Left cardiac atrium (tissue), 4 donors: ENCODE measurements at regions not wholly inside any gene's neighbourhood (a gene's known extent, or its start where the extent isn't known, plus 50 kb on each side); places are given as distances from the start of the nearest gene placed in this dataset.

Experiments
- ATAC-seq, 2 donors: fragments of 200-7000 bp; cut with Tn5 transposase; one replicate each; pipeline ENCODE4 v1.9.1; 2020; ENCODE audit warnings: mild to moderate bottlenecking in 2 of 2, moderate library complexity in 2 of 2
- DNase-seq: peaks from one replicate; pipeline ENCODE4 v3.0.0-alpha.2; 2020
- intact Hi-C, 2 donors: fragments of 100-400 bp; cut with DNase I; formaldehyde crosslinking; loops; one replicate each; pipeline versions ENCODE4 v1.14.1 to v1.15.1; 2022 to 2023
- donor health status: DM: no; HTN: yes; CAD: no.
- donor health status: DM: no; HTN: yes; CAD: no; lungs with severe emphysema.
- donor health status: DM: yes; HTN: yes; CAD: no.
- donor health status: Dilated cardiomyopathy.

DNA sequence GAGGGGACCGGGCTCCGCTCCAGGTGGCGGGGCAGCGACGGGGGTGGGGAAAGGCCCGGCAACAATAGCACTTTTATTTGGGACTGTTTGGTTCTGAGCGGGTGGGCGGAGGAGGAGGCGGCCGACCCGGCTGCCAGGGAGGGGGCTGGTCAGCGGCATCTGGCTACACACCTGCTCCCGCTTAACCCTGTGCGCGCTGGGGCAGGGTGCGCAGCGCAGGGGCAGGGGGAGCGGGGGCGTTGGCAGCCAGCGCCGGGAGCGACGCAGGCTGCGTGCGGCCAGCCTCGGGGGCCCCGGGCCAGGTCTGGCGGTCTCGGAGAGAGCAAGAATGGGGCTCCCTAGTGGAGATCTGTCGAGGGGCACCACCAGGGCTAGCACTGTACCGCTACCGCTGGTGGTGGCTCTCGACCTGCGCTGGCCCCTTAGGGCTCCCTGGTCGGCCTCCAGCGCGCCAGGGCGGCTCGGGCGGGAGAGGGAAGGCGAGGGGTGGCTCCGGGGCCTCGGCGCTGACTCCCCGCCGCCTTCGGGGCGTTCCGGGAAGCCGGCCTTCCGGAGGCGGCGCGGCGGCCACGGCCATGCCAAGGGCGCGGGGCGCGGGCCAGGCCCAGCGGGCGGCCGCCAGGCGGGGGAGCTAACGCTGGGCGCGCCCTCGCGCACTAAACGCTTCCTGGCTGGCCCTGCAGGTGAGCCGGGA lies 92.4 kb downstream of the NCR2 start:
- ATAC-seq (peak; percentile 83 to 84), DNase-seq (peak; percentile 73)
- intact Hi-C loops, result loop anchor here in 1 of 2 donors (5.0 to 10.0 kb wide), 2 partner anchors 60 to 257 kb away; no protein-coding TSS in a partner anchor

DNA sequence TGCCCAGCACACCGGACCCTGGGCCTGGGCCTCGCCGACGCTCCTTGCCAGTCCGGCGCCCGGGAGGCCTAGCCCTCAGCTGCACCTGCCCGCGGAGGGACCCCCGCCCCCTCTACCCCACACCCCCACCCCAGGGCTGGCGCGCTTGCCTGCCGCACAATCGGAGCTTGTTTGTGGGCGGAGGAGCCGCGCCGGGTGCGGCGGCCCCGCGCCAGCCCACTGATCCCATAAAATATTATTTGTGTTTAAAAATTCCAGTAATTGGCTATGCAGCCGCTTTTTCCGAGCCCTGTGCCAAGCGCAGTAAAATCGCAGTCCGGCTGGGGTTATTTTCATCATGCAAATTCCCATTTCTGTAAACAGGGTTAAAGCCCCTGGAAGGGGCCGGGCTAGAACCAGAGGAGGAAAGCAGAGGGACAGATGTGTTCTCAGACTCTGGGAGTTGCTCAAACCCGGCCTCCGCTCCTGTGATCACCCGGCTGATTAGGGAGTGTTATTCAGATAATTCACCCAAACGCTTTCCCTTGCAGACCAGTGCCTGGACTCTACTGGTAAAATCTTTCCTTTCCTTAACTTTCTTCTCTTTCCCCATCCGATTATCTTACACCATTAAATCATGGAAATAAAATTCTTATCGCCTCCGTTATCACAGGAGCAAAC lies 93.1 kb downstream of the NCR2 start:
- intact Hi-C loops, result loop anchor here in 1 of 2 donors (5.0 to 10.0 kb wide), 2 partner anchors 61 to 256 kb away; no protein-coding TSS in a partner anchor
- peak; percentile 9 to 27 for ATAC-seq
- DNase-seq, result peak; percentile 51

- intact Hi-C loops, result loop anchor here in 1 of 2 donors (5.0 to 10.0 kb wide), 2 partner anchors 62 to 256 kb away; no protein-coding TSS in a partner anchor
- DNase-seq, result peak; percentile 82
- ATAC-seq, result peak; percentile 20 to 70
Measured at GRCh38 chr6:41428996-41429421, 93.6 kb downstream of the NCR2 start.

DNA sequence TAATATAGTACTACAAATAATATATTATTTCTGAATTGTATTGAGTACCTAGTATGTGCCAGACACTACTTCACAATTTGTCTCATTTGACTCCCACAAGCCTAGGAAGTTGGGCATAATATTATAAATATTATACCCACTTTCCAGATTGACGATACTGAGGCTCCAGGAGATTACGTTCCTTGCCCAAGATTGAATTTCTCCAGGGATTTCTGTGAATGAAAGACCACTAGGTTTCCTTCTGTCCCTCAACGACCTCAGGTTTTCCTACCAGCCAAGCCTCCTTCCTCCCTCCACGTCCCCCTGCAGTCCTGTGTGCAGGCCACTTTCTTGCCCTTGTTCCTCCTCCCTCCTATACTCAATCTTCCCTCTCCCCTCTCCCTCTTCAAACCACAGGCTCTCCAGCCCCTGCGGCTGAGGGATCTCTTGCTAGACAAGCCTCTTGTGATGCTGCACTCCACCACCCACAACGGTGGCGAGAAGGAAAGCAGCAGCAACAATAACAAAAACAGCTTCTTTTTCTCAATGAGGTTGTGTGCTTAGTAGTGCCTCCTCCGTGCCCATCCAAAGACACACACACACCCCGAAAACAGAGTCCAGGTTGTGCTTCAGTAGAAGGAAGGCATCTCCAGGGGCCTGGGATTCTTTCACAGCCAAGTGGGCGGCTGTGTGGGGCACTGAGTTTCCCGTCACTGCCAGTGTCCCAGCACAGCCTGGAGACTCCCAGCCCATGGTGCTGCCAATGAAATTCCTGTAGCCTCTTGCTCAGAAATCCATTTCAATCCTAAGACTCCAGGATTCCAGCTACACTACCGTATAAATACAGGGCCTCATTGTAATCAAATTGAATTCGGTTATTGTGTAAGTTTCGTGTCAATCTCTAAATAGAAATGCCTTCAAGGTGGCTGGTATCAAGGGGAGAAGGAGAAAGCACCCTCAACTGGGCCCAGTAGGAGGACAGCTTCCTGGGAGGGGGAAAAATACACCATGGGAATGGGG lies 94.4 kb downstream of the NCR2 start:
- no peak for DNase-seq
- ATAC-seq, result no peak
- intact Hi-C loops, result loop anchor here in 1 of 2 donors (5.0 to 10.0 kb wide), 2 partner anchors 63 to 255 kb away; no protein-coding TSS in a partner anchor

DNA sequence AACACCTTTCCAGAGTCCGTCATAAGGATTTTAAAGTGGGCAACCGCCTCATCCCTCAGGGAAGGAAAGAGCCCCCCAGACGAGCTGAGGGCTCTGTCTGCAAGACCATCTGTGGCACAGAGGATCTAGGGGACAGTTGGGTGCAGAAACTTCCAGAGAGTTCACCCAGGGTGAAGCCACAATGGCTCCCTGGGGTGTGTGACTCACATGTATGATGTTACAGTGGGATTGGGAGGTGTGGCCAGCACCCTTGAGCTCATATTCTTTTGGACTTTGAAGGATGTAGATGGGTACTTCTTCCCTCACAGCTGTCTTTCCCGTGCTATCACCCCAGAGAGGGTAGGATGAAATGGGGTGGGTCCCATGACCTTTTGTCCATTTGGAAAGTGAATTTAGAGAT lies 95.5 kb downstream of the NCR2 start:
- DNase-seq (no peak), ATAC-seq (no peak)
- intact Hi-C loops, result no loop called here

DNA sequence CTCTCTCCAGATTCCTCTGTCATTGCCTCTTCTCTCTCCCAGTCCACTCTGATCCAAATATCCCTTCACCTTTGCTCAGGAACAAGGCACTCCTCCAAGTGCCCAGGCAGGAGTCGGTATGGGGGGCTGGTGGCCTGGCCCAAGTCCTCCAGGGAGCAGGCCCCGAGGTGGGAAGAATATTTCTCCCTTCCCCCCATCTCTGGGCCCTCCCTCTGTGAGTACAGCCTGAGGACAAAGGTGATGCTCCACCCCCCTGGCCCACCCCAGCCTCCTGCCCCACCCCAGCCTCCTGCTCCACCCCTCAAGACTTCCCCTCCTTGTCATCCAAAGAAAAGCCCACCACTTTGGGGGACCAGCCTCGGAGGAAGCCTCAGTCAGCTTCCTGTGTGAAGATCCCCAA lies 96.9 kb downstream of the NCR2 start:
- ATAC-seq (no peak), DNase-seq (no peak)
- intact Hi-C loops, result no loop called here

GRCh38 chr6:41434803-41435481 lies 99.5 kb downstream of the NCR2 start:
- DNase-seq (no peak), ATAC-seq (no peak)
- intact Hi-C loops, result no loop called here

GRCh38 chr6:41437604-41438003 lies 102.2 kb downstream of the NCR2 start:
- intact Hi-C loops, result no loop called here
- DNase-seq (no peak), ATAC-seq (no peak)

- DNase-seq (no peak), ATAC-seq (no peak)
- intact Hi-C loops, result no loop called here
Measured at GRCh38 chr6:41438746-41439145, 103.3 kb downstream of the NCR2 start.

- no peak for ATAC-seq
- intact Hi-C loops, result no loop called here
- no peak for DNase-seq
Measured at GRCh38 chr6:41439524-41440418, 104.4 kb downstream of the NCR2 start.

DNA sequence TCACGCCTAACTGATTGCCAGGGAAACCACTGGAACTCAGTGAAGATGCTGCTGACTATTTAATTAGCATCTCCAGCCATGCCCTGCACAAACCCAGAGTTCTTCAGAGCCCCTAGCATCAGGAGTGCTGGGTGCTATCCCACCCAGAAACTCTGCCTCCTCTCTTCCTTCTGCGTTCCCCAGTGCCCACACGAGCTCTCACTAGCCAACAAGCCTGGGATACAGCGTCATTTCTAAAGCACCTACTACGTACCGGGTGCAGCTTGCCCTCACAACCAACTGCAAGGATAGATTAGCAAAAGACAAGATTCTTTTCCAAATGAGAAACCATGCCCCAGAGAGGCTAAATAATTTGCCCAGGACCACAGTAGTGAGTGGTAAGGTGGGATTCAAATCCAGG lies 105.2 kb upstream of the FOXP4 start:
- intact Hi-C loops, result no loop called here
- DNase-seq (no peak), ATAC-seq (no peak)

GRCh38 chr6:41441598-41442351 lies 104.4 kb upstream of the FOXP4 start:
- ATAC-seq (no peak), DNase-seq (no peak)
- intact Hi-C loops, result no loop called here

GRCh38 chr6:41442352-41442672 lies 103.9 kb upstream of the FOXP4 start:
- DNase-seq (no peak), ATAC-seq (no peak)
- intact Hi-C loops, result no loop called here

DNA sequence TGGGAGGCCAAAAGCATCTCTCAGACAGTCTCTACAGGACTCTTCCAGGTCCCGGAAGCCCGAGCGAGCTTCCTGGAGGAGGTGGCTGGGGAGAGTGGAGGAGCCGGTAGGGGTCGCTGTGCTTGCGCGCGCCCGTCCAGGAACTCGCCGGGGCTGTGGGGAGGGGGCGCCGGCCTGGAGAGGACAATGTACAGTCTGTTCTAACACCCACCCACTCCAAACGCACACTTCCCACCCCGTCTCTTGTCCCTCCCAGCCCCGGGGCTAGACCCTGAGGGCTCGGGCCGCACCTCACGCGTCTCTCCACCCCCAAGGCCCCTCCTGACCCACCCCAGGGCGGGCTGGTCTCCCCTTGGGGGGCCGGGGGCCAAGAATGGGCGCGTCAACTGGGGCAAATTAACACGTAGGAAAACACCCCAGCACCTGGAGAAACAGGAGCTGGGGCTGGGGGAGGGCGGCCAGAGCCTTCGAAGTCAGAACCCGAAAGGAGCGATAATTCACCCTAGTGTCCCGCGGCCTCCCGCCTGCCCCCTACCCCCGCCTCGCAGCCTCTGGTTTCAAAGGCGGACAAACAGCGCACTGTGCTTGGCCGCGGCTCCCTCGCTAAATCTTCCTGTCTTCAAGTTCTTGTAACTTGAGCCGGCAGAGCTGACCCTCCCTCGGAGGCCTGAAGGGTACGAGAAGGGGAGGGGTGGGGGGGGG lies 103.2 kb upstream of the FOXP4 start:
- DNase-seq, result peak; percentile 48
- peak; percentile 75 to 80 for ATAC-seq
- intact Hi-C loops, result no loop called here

GRCh38 chr6:41443616-41444525 lies 102.3 kb upstream of the FOXP4 start:
- ATAC-seq (peak; percentile 63 to 85), DNase-seq (peak; percentile 41)
- intact Hi-C loops, result no loop called here

DNA sequence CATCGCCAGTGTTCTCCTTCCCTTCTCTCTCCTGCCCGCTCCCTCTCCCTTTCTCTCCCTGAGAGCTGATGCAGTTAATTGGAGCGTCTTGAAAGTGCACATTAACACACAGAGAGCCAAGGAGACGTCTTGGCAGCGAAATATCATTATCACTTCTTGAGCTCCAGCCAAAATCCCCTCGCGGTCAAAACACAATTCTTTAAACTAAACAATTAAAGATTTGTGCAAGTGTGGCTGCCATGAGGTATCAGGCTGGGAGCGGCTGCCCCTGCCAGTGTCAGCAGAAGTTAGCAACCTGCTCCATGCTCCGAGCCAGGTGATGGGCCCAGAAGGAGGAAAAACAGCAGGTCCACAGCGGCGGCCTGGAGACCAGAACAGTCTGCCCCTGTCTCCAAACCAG lies 100.9 kb upstream of the FOXP4 start:
- intact Hi-C loops, result no loop called here
- DNase-seq, result no peak
- ATAC-seq, result no peak
